Activated CD8-positive, alpha-beta T cell treated with anti-CD3 and anti-CD28 coated beads for 36 hours (primary cell): ENCODE measurements at regions not wholly inside any gene's neighbourhood (a gene's known extent, or its start where the extent isn't known, plus 50 kb on each side); places are given as distances from the start of the nearest gene placed in this dataset.
"Not testable (repeated sequence)": the region's sequence is repeated elsewhere in the genome, so short reads cannot be mapped to it uniquely, and the experiment has no call there.

Experiments used
- ATAC-seq: fragments of 200-7000 bp; cut with Tn5 transposase; one replicate; pipeline ENCODE4 v1.10.0; 2021; ENCODE audit warnings: mild to moderate bottlenecking, moderate library complexity
- CTCF ChIA-PET: fragments of 350-600 bp; sonication (Branson Sonifier 250); formaldehyde crosslinking; loops from one replicate; lab custom pipeline; 2021; ENCODE audit warnings: antibody characterized with exemption; lab: Charles Lee
- POLR2A ChIA-PET: fragments of 350-600 bp; sonication (Branson Sonifier 250); formaldehyde crosslinking; loops from one replicate; lab custom pipeline; 2021; ENCODE audit warnings: antibody characterized with exemption; lab: Charles Lee
- DNase-seq: peaks from one replicate; pipeline ENCODE4 v3.0.0-alpha.2; 2020
- H3K27ac Mint-ChIP-seq: one replicate; pipeline ENCODE4 v1.8.0; 2021; ENCODE audit warnings: mild to moderate bottlenecking, mixed read lengths
- H3K27me3 Mint-ChIP-seq: one replicate; pipeline ENCODE4 v1.8.0; 2021; ENCODE audit warnings: mixed read lengths
- H3K36me3 Mint-ChIP-seq: one replicate; pipeline ENCODE4 v1.8.0; 2021; ENCODE audit warnings: low read depth, mixed read lengths
- H3K4me1 Mint-ChIP-seq: one replicate; pipeline ENCODE4 v1.8.0; 2021; ENCODE audit warnings: low read depth, mixed read lengths
- H3K4me3 Mint-ChIP-seq: one replicate; pipeline ENCODE4 v1.8.0; 2021; ENCODE audit warnings: mild to moderate bottlenecking, moderate library complexity, mixed read lengths
- H3K9me3 Mint-ChIP-seq: one replicate; pipeline ENCODE4 v1.8.0; 2021; ENCODE audit warnings: mixed read lengths
- CTCF ChIP-seq: fragments of 200-600 bp; IDR thresholded peaks from one replicate; pipeline ENCODE4 v1.8.0; 2022; ENCODE audit warnings: antibody characterized with exemption, mild to moderate bottlenecking
- intact Hi-C: fragments of 100-400 bp; cut with micrococcal nuclease; formaldehyde crosslinking; loops from one replicate; pipeline ENCODE4 v1.10.0; 2022

GRCh38 chr13:53447863-53448262 lies 419.2 kb downstream of the OLFM4 start:
- ChIA-PET CTCF (no interaction called here), POLR2A (no interaction called here)
- Mint-ChIP-seq H3K9me3 (peaks cover 21% of the 10 kb centered on the region), H3K27me3 (no peaks in the 10 kb centered on the region), H3K4me3 (no peak overlapping the region), H3K27ac (no peak overlapping the region), H3K4me1 (no peaks in the 10 kb centered on the region), H3K36me3 (no peaks in the 10 kb centered on the region)
- ATAC-seq (no peak), DNase-seq (no peak)
- intact Hi-C loops = no loop called here
- no peak for TF ChIP-seq CTCF

- ATAC-seq, H3K4me1 Mint-ChIP-seq, CTCF ChIA-PET, intact Hi-C loops, H3K27me3 Mint-ChIP-seq, DNase-seq, H3K27ac Mint-ChIP-seq, H3K36me3 Mint-ChIP-seq, H3K4me3 Mint-ChIP-seq, POLR2A ChIA-PET: not testable (repeated sequence)
- peaks cover 29% of the 10 kb centered on the region for H3K9me3 Mint-ChIP-seq
Measured at GRCh38 chr13:53452263-53452808, 423.7 kb downstream of the OLFM4 start.

- no peak overlapping the region for H3K27ac Mint-ChIP-seq
- no peaks in the 10 kb centered on the region for H3K36me3 Mint-ChIP-seq
- no peak for TF ChIP-seq CTCF
- H3K4me3 Mint-ChIP-seq = no peak overlapping the region
- no peaks in the 10 kb centered on the region for H3K27me3 Mint-ChIP-seq
- no peak for DNase-seq
- CTCF ChIA-PET = no interaction called here
- intact Hi-C loops = no loop called here
- ATAC-seq = no peak
- peaks cover 17% of the 10 kb centered on the region for H3K9me3 Mint-ChIP-seq
- no peaks in the 10 kb centered on the region for H3K4me1 Mint-ChIP-seq
- POLR2A ChIA-PET = no interaction called here
Measured at GRCh38 chr13:53460796-53461195, 432.2 kb downstream of the OLFM4 start.

DNA sequence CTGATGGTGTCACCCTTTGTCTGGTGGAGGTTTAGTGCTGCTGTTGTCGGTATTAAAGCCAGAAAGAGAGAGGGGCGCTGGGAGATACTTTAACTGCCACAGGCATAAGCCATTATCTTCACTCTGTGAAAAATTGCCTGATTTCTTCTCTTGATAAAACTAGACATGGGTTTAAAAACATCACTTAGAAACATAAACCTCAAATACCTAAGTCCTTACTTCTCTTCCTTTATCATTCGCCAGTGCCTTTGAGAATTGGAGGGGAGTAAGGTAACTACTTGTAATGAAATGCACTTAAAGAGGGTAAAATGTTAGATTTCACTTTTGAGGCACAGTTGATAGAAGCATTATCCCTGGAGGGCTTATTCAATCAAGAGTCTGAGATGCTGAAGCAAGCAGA lies 434.5 kb downstream of the OLFM4 start:
- DNase-seq (no peak), ATAC-seq (no peak)
- Mint-ChIP-seq H3K27ac (no peak overlapping the region), H3K4me1 (no peaks in the 10 kb centered on the region), H3K36me3 (no peaks in the 10 kb centered on the region), H3K4me3 (no peak overlapping the region), H3K27me3 (no peaks in the 10 kb centered on the region), H3K9me3 (peaks cover 12% of the 10 kb centered on the region)
- CTCF ChIA-PET = no interaction called here
- POLR2A ChIA-PET = no interaction called here
- intact Hi-C loops = no loop called here
- TF ChIP-seq CTCF = no peak

DNA sequence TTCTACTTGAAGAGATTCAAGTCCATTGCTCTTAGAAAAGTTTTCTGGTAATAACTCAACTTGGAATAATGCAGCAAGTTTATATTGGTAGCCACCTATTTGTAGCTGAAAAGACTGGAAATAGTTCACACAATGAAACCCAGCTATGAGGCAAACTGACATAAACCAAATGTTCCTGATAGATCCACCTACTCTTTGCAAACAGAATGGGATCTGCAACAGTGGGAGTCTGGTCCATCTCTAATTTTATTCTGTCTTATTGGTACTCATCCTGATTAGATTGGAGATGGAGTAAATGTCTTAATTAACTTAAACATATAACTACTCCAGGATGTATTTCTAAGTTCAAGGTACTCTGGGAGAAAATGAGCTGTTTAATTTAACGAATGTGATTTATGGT lies 438.0 kb downstream of the OLFM4 start:
- no peak for TF ChIP-seq CTCF
- no peak overlapping the region for H3K27ac Mint-ChIP-seq
- no peaks in the 10 kb centered on the region for H3K27me3 Mint-ChIP-seq
- no peak overlapping the region for H3K4me3 Mint-ChIP-seq
- DNase-seq = no peak
- no peak for ATAC-seq
- POLR2A ChIA-PET = no interaction called here
- no peaks in the 10 kb centered on the region for H3K4me1 Mint-ChIP-seq
- H3K9me3 Mint-ChIP-seq = peaks cover 9% of the 10 kb centered on the region
- CTCF ChIA-PET = no interaction called here
- intact Hi-C loops = no loop called here
- no peaks in the 10 kb centered on the region for H3K36me3 Mint-ChIP-seq

GRCh38 chr13:53473397-53473796 lies 444.8 kb downstream of the OLFM4 start:
- Mint-ChIP-seq H3K4me1 (no peaks in the 10 kb centered on the region), H3K27ac (no peak overlapping the region), H3K9me3 (peaks cover 4% of the 10 kb centered on the region), H3K36me3 (no peaks in the 10 kb centered on the region), H3K4me3 (no peak overlapping the region), H3K27me3 (no peaks in the 10 kb centered on the region)
- intact Hi-C loops = no loop called here
- no peak for TF ChIP-seq CTCF
- CTCF ChIA-PET = no interaction called here
- ATAC-seq (no peak), DNase-seq (no peak)
- POLR2A ChIA-PET = interaction anchor here (0.9 kb wide), 1 partner anchor 45 kb away, joined by 3 read pairs; no protein-coding TSS in a partner anchor
